Tibial nerve (tissue), 4 donors: ENCODE measurements at regions not wholly inside any gene's neighbourhood (a gene's known extent, or its start where the extent isn't known, plus 50 kb on each side); places are given as distances from the start of the nearest gene placed in this dataset.

Experiments used
- EP300 ChIP-seq, 2 donors: sonication (generic); formaldehyde crosslinking; IDR thresholded peaks; one replicate each; pipeline ENCODE4 v1.6.1; 2017; ENCODE audit warnings: antibody characterized with exemption in 2 of 2, mild to moderate bottlenecking in 1 of 2
- POLR2A ChIP-seq, 2 donors: fragments of 450-650 bp; IDR thresholded peaks; one replicate each; pipeline ENCODE4 v1.6.1; 2017; ENCODE audit warnings: antibody characterized with exemption in 2 of 2, mild to moderate bottlenecking in 2 of 2, moderate library complexity in 2 of 2
- TF ChIP-seq, protein P1 (sequence below), 5 experiments: fragments of 200-600 bp in 3 of 5; fragments of 450-650 bp in 2 of 5; sonication (generic) in 3 of 5; IDR thresholded peaks; one replicate each; pipeline ENCODE4 v1.5.1; 2016 to 2019; ENCODE audit warnings: antibody characterized with exemption in 5 of 5, mild to moderate bottlenecking in 3 of 5, moderate library complexity in 2 of 5

GRCh38 chr4:85302193-85302736 is 172.7 kb upstream of the ARHGAP24 start:
- TF ChIP-seq, protein P1, sequence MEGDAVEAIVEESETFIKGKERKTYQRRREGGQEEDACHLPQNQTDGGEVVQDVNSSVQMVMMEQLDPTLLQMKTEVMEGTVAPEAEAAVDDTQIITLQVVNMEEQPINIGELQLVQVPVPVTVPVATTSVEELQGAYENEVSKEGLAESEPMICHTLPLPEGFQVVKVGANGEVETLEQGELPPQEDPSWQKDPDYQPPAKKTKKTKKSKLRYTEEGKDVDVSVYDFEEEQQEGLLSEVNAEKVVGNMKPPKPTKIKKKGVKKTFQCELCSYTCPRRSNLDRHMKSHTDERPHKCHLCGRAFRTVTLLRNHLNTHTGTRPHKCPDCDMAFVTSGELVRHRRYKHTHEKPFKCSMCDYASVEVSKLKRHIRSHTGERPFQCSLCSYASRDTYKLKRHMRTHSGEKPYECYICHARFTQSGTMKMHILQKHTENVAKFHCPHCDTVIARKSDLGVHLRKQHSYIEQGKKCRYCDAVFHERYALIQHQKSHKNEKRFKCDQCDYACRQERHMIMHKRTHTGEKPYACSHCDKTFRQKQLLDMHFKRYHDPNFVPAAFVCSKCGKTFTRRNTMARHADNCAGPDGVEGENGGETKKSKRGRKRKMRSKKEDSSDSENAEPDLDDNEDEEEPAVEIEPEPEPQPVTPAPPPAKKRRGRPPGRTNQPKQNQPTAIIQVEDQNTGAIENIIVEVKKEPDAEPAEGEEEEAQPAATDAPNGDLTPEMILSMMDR (IDR thresholded peaks at IDR 0.05), result no peak
- TF ChIP-seq EP300 (IDR thresholded peaks at IDR 0.05), result no peak
- TF ChIP-seq POLR2A (IDR thresholded peaks at IDR 0.05), result no peak
